ENCODE measurements at regions not wholly inside any gene's neighbourhood (a gene's known extent, or its start where the extent isn't known, plus 50 kb on each side); places are given as distances from the start of the nearest gene placed in this dataset.

GRCh38 chr4:56235011-56235410 lies 152.3 kb downstream of the AASDH start:
- Histone ChIP-seq H3K27me3 (ENCODE audit: insufficient read depth, low read length) (no peaks in the 10 kb centered on the region), H2AFZ (ENCODE audit: low read depth, low read length) (no peak overlapping the region), H3K27ac (ENCODE audit: low read depth, low read length) (no peak overlapping the region), H3K4me1 (ENCODE audit: insufficient read depth, low read length) (no peaks in the 10 kb centered on the region), H3K4me3 (ENCODE audit: insufficient read depth, low read depth, low read length) (no peak overlapping the region), H3K4me2 (ENCODE audit: low read length) (no peak overlapping the region), H3K9ac (ENCODE audit: low read length) (no peak overlapping the region), H3K36me3 (ENCODE audit: insufficient read depth, low read length) (no peaks in the 10 kb centered on the region), H3K79me2 (ENCODE audit: insufficient read depth, low read length) (no peaks in the 10 kb centered on the region), H3K9me3 (ENCODE audit: insufficient read depth, low read depth, low read length) (no peaks in the 10 kb centered on the region), H4K20me1 (ENCODE audit: insufficient read depth, low read length) (no peaks in the 10 kb centered on the region)
- Mint-ChIP-seq H3K27me3 (ENCODE audit: low read depth, unreplicated experiment) (no peaks in the 10 kb centered on the region), H3K4me3 (ENCODE audit: unreplicated experiment) (no peak overlapping the region), H3K4me1 (ENCODE audit: low read depth, unreplicated experiment) (no peaks in the 10 kb centered on the region), H3K9me3 (ENCODE audit: unreplicated experiment) (peaks cover 2% of the 10 kb centered on the region), H3K36me3 (ENCODE audit: low read depth, unreplicated experiment) (no peaks in the 10 kb centered on the region), H3K27ac (ENCODE audit: unreplicated experiment) (no peak overlapping the region)
- FAIRE-seq (peak; percentile 29), DNase-seq (ENCODE audit: low read depth) (no peak)
- TF ChIP-seq CTCF (IDR thresholded peaks at IDR 0.05; ENCODE audit: insufficient read depth, low read depth, low read length) (no peak), EZH2 (IDR thresholded peaks at IDR 0.05; ENCODE audit: insufficient read depth, low read length) (no peak)

- Mint-ChIP-seq H3K4me1 (ENCODE audit: low read depth, unreplicated experiment) (no peaks in the 10 kb centered on the region), H3K36me3 (ENCODE audit: low read depth, unreplicated experiment) (no peaks in the 10 kb centered on the region), H3K4me3 (ENCODE audit: unreplicated experiment) (no peak overlapping the region), H3K27me3 (ENCODE audit: low read depth, unreplicated experiment) (no peaks in the 10 kb centered on the region), H3K27ac (ENCODE audit: unreplicated experiment) (no peak overlapping the region), H3K9me3 (ENCODE audit: unreplicated experiment) (peaks cover 2% of the 10 kb centered on the region)
- Histone ChIP-seq H3K36me3 (ENCODE audit: insufficient read depth, low read length) (no peaks in the 10 kb centered on the region), H3K79me2 (ENCODE audit: insufficient read depth, low read length) (no peaks in the 10 kb centered on the region), H2AFZ (ENCODE audit: low read depth, low read length) (no peak overlapping the region), H3K4me3 (ENCODE audit: insufficient read depth, low read depth, low read length) (no peak overlapping the region), H3K9me3 (ENCODE audit: insufficient read depth, low read depth, low read length) (no peaks in the 10 kb centered on the region), H3K9ac (ENCODE audit: low read length) (no peak overlapping the region), H3K4me2 (ENCODE audit: low read length) (no peak overlapping the region), H3K27ac (ENCODE audit: low read depth, low read length) (no peak overlapping the region), H3K4me1 (ENCODE audit: insufficient read depth, low read length) (no peaks in the 10 kb centered on the region), H4K20me1 (ENCODE audit: insufficient read depth, low read length) (no peaks in the 10 kb centered on the region), H3K27me3 (ENCODE audit: insufficient read depth, low read length) (no peaks in the 10 kb centered on the region)
- TF ChIP-seq CTCF (IDR thresholded peaks at IDR 0.05; ENCODE audit: insufficient read depth, low read depth, low read length) = no peak
- no peak for TF ChIP-seq EZH2 (IDR thresholded peaks at IDR 0.05; ENCODE audit: insufficient read depth, low read length)
- FAIRE-seq (no peak), DNase-seq (ENCODE audit: low read depth) (no peak)
These were observed 153.2 kb downstream of the AASDH start for GRCh38 chr4:56234098-56234497.

- peaks cover 5% of the 10 kb centered on the region for H3K9me3 Mint-ChIP-seq (ENCODE audit: unreplicated experiment)
- H3K27ac Mint-ChIP-seq (ENCODE audit: unreplicated experiment) = no peak overlapping the region
- no peaks in the 10 kb centered on the region for H3K36me3 Mint-ChIP-seq (ENCODE audit: low read depth, unreplicated experiment)
- Histone ChIP-seq H3K27ac (ENCODE audit: low read depth, low read length) (no peak overlapping the region), H3K9me3 (ENCODE audit: insufficient read depth, low read depth, low read length) (no peaks in the 10 kb centered on the region), H3K4me3 (ENCODE audit: insufficient read depth, low read depth, low read length) (no peak overlapping the region), H2AFZ (ENCODE audit: low read depth, low read length) (no peak overlapping the region), H4K20me1 (ENCODE audit: insufficient read depth, low read length) (no peaks in the 10 kb centered on the region), H3K79me2 (ENCODE audit: insufficient read depth, low read length) (no peaks in the 10 kb centered on the region), H3K9ac (ENCODE audit: low read length) (no peak overlapping the region), H3K4me1 (ENCODE audit: insufficient read depth, low read length) (no peaks in the 10 kb centered on the region), H3K27me3 (ENCODE audit: insufficient read depth, low read length) (no peaks in the 10 kb centered on the region), H3K4me2 (ENCODE audit: low read length) (no peak overlapping the region), H3K36me3 (ENCODE audit: insufficient read depth, low read length) (no peaks in the 10 kb centered on the region)
- FAIRE-seq (no peak), DNase-seq (ENCODE audit: low read depth) (no peak)
- no peak overlapping the region for H3K4me3 Mint-ChIP-seq (ENCODE audit: unreplicated experiment)
- H3K4me1 Mint-ChIP-seq (ENCODE audit: low read depth, unreplicated experiment) = no peaks in the 10 kb centered on the region
- TF ChIP-seq CTCF (IDR thresholded peaks at IDR 0.05; ENCODE audit: insufficient read depth, low read depth, low read length) = no peak
- TF ChIP-seq EZH2 (IDR thresholded peaks at IDR 0.05; ENCODE audit: insufficient read depth, low read length) = no peak
- H3K27me3 Mint-ChIP-seq (ENCODE audit: low read depth, unreplicated experiment) = no peaks in the 10 kb centered on the region
These were observed 155.9 kb downstream of the AASDH start for GRCh38 chr4:56231410-56231809.
